NCI-H2029 (cell line): ENCODE measurements at regions not wholly inside any gene's neighbourhood (a gene's known extent, or its start where the extent isn't known, plus 50 kb on each side); places are given as distances from the start of the nearest gene placed in this dataset.

ENCODE experiments used
- DNase-seq: peaks from one replicate; lab custom pipeline; 2025; lab: John Stamatoyannopoulos, UW

- no peak for DNase-seq
Measured at GRCh38 chr10:28250782-28251181, 52.1 kb downstream of the MPP7 start.

- no peak for DNase-seq
Measured at GRCh38 chr10:28250358-28250757, 52.5 kb downstream of the MPP7 start.

GRCh38 chr10:28249512-28249911 lies 53.4 kb downstream of the MPP7 start:
- DNase-seq, result no peak

- DNase-seq, result no peak
Measured at GRCh38 chr10:28248092-28248491, 54.8 kb downstream of the MPP7 start.

GRCh38 chr10:28246023-28246422 lies 56.8 kb downstream of the MPP7 start:
- no peak for DNase-seq

GRCh38 chr10:28243923-28244322 lies 58.9 kb downstream of the MPP7 start:
- DNase-seq, result no peak

GRCh38 chr10:28242555-28243204 lies 60.2 kb downstream of the MPP7 start:
- DNase-seq, result no peak

- no peak for DNase-seq
Measured at GRCh38 chr10:28241741-28242399, 61.0 kb downstream of the MPP7 start.

- DNase-seq, result no peak
Measured at GRCh38 chr10:28240400-28240799, 62.5 kb downstream of the MPP7 start.

GRCh38 chr10:28236591-28236990 lies 66.3 kb downstream of the MPP7 start:
- no peak for DNase-seq

- DNase-seq, result no peak
Measured at GRCh38 chr10:28220811-28221210, 82.1 kb downstream of the MPP7 start.

- no peak for DNase-seq
Measured at GRCh38 chr10:28219251-28219650, 83.6 kb downstream of the MPP7 start.

GRCh38 chr10:28217848-28218247 lies 85.0 kb downstream of the MPP7 start:
- no peak for DNase-seq

- no peak for DNase-seq
Measured at GRCh38 chr10:28215930-28216329, 86.9 kb downstream of the MPP7 start.

GRCh38 chr10:28214219-28214618 lies 88.6 kb downstream of the MPP7 start:
- no peak for DNase-seq

- no peak for DNase-seq
Measured at GRCh38 chr10:28211759-28212158, 91.1 kb downstream of the MPP7 start.

GRCh38 chr10:28207799-28208198 lies 95.1 kb downstream of the MPP7 start:
- DNase-seq, result no peak

GRCh38 chr10:28202941-28203352 lies 99.9 kb downstream of the MPP7 start:
- DNase-seq, result no peak

GRCh38 chr10:28201410-28202400 lies 101.2 kb downstream of the MPP7 start:
- DNase-seq, result no peak

GRCh38 chr10:28200775-28201174 lies 102.1 kb downstream of the MPP7 start:
- no peak for DNase-seq

- DNase-seq, result no peak
Measured at GRCh38 chr10:28199941-28200340, 102.9 kb downstream of the MPP7 start.

- no peak for DNase-seq
Measured at GRCh38 chr10:28190196-28190595, 112.7 kb downstream of the MPP7 start.

- no peak for DNase-seq
Measured at GRCh38 chr10:28188526-28188925, 114.3 kb downstream of the MPP7 start.
